Endothelial cell of umbilical vein (primary cell): ENCODE measurements at regions not wholly inside any gene's neighbourhood (a gene's known extent, or its start where the extent isn't known, plus 50 kb on each side); places are given as distances from the start of the nearest gene placed in this dataset.

Experiments
- BruUV-seq: library from RNA; stranded (reverse); fragments of 400-500 nt; replicated peaks from 2 replicates; lab custom pipeline; 2021; lab: Mats Ljungman, UMichigan
- CTCF ChIA-PET: fragments of 300-600, 350-600 bp; sonication (Branson Sonifier 250); formaldehyde crosslinking; loops from one replicate; lab custom pipeline; 2021; ENCODE audit warnings: antibody characterized with exemption, inconsistent platforms; lab: Charles Lee
- POLR2A ChIA-PET: fragments of 300-600, 350-600 bp; sonication (Branson Sonifier 250); formaldehyde crosslinking; loops from one replicate; lab custom pipeline; 2021; ENCODE audit warnings: antibody characterized with exemption, inconsistent platforms; lab: Charles Lee
- DNase-seq: peaks from one replicate; pipeline ENCODE4 v3.0.0-alpha.2; 2011; ENCODE audit warnings: low read depth, low spot score
- FAIRE-seq: peaks from 2 replicates; lab custom pipeline; 2011; peaks lifted over from hg19 to GRCh38; lab: Jason Lieb, UNC
- H2AFZ ChIP-seq: 2 replicates; pipeline ENCODE4 v1.6.0; 2012; ENCODE audit warnings: low read depth, low read length, control low read depth, inconsistent platforms
- H3K27ac ChIP-seq: 2 replicates; pipeline ENCODE4 v1.5.1; 2011; ENCODE audit warnings: low read depth, mild to moderate bottlenecking, control low read depth, low read length, moderate library complexity; ENCODE audit not compliant: insufficient read depth
- H3K27me3 ChIP-seq, 2 experiments: 2 replicates each; pipeline versions ENCODE4 v1.6.0 to v1.6.1; 2011; ENCODE audit warnings: low read length in 2 of 2, mixed read lengths in 1 of 2; ENCODE audit not compliant: control insufficient read depth in 2 of 2, insufficient read depth in 2 of 2
- H3K36me3 ChIP-seq, 2 experiments: 2 replicates in 1 of 2; 3 replicates in 1 of 2; pipeline ENCODE4 v1.5.1; 2011; ENCODE audit warnings: low read length in 2 of 2, mild to moderate bottlenecking in 1 of 2, moderate library complexity in 1 of 2; ENCODE audit not compliant: control insufficient read depth in 2 of 2, insufficient read depth in 2 of 2; ENCODE audit errors: extremely low read depth in 1 of 2
- H3K4me1 ChIP-seq: 3 replicates; pipeline ENCODE4 v1.5.1; 2011; ENCODE audit warnings: mild to moderate bottlenecking, low read length; ENCODE audit not compliant: control insufficient read depth, insufficient read depth; ENCODE audit errors: extremely low read depth
- H3K4me2 ChIP-seq: 2 replicates; pipeline ENCODE4 v1.6.1; 2011; ENCODE audit warnings: low read length, control low read depth, mixed read lengths; ENCODE audit not compliant: insufficient read depth
- H3K4me3 ChIP-seq, 3 experiments: fragments of 200-600 bp in 1 of 3; sonication (generic), shearing (Covaris generic) in 1 of 3; replicated peaks in 1 of 3; 2 replicates each; pipeline ENCODE4 v1.5.1; 2011 to 2016; ENCODE audit warnings: control low read depth in 3 of 3, low read length in 3 of 3, mild to moderate bottlenecking in 2 of 3, inconsistent platforms in 1 of 3, low read depth in 1 of 3, moderate library complexity in 1 of 3; ENCODE audit not compliant: insufficient read depth in 1 of 3
- H3K79me2 ChIP-seq: 2 replicates; pipeline ENCODE4 v1.6.0; 2012; ENCODE audit warnings: low read length, inconsistent platforms; ENCODE audit not compliant: control insufficient read depth, insufficient read depth
- H3K9ac ChIP-seq: replicated peaks from 2 replicates; pipeline ENCODE3; 2011; ENCODE audit warnings: low read length, control low read depth; ENCODE audit not compliant: insufficient read depth; ENCODE audit errors: extremely low read depth
- H3K9me1 ChIP-seq: replicated peaks from 3 replicates; pipeline ENCODE4 v1.6.0; 2011; ENCODE audit warnings: mild to moderate bottlenecking, low read length; ENCODE audit not compliant: control insufficient read depth, insufficient read depth; ENCODE audit errors: extremely low read depth
- H3K9me3 ChIP-seq: replicated peaks from 2 replicates; pipeline ENCODE4 v1.5.1; 2012; ENCODE audit warnings: low read length, inconsistent platforms; ENCODE audit not compliant: control insufficient read depth, insufficient read depth
- H4K20me1 ChIP-seq: replicated peaks from 2 replicates; pipeline ENCODE3; 2011; ENCODE audit warnings: mild to moderate bottlenecking, low read length; ENCODE audit not compliant: control insufficient read depth, insufficient read depth; ENCODE audit errors: extremely low read depth
- EZH2 ChIP-seq: IDR thresholded peaks from 2 replicates; pipeline ENCODE4 v1.6.1; 2012; ENCODE audit warnings: borderline replicate concordance, low read depth, mild to moderate bottlenecking, moderate library complexity, low read length, inconsistent platforms; ENCODE audit not compliant: severe bottlenecking
- FOS ChIP-seq: IDR thresholded peaks from 2 replicates; pipeline ENCODE4 v1.6.1; 2011; ENCODE audit warnings: mild to moderate bottlenecking, low read length, moderate library complexity, borderline replicate concordance; ENCODE audit not compliant: insufficient read depth
- GATA2 ChIP-seq: IDR thresholded peaks from 2 replicates; pipeline ENCODE4 v1.7.0; 2011; ENCODE audit warnings: low read depth, mild to moderate bottlenecking, moderate library complexity, mixed read lengths, low read length; ENCODE audit not compliant: insufficient read length, insufficient read depth
- JUN ChIP-seq: IDR thresholded peaks from 2 replicates; pipeline ENCODE4 v1.6.1; 2011; ENCODE audit warnings: borderline replicate concordance, low read depth; ENCODE audit not compliant: insufficient read length, insufficient read depth
- MYC ChIP-seq: IDR thresholded peaks from one replicate; pipeline ENCODE4 v1.6.1; 2011; ENCODE audit warnings: mild to moderate bottlenecking, low read depth, low read length
- POLR2A ChIP-seq: IDR thresholded peaks from 2 replicates; pipeline ENCODE4 v1.6.1; 2012; ENCODE audit warnings: low read depth, mild to moderate bottlenecking, control low read depth, low read length
- POLR2AphosphoS5 ChIP-seq: IDR thresholded peaks from 2 replicates; pipeline ENCODE4 v1.6.1; 2012; ENCODE audit warnings: low read depth, mild to moderate bottlenecking, control low read depth, low read length, moderate library complexity; ENCODE audit not compliant: insufficient read depth
- dilution Hi-C: fragments of 300-500 bp; cut with MboI; formaldehyde crosslinking; loops from one replicate; pipeline ENCODE4 v1.15.0; 2019; ENCODE audit warnings: low sequenced_read_pairs; ENCODE audit not compliant: extremely low pct_ligation_motif_present
- intact Hi-C: fragments of 100-400 bp; cut with micrococcal nuclease; formaldehyde crosslinking; loops from one replicate; pipeline ENCODE4 v1.10.0; 2022
- TF ChIP-seq, protein P1 (sequence below): IDR thresholded peaks from 2 replicates; pipeline ENCODE4 v1.6.1; 2011; ENCODE audit not compliant: insufficient read depth, insufficient read length
- TF ChIP-seq, protein P2 (sequence below), 2 donors: IDR thresholded peaks; 1 replicate in 1 of 2; 2 replicates in 1 of 2; pipeline ENCODE4 v1.5.1; 2011; ENCODE audit warnings: low read length in 2 of 2, mild to moderate bottlenecking in 2 of 2, moderate library complexity in 2 of 2, control low read depth in 1 of 2, inconsistent platforms in 1 of 2, low read depth in 1 of 2; ENCODE audit not compliant: insufficient read depth in 1 of 2; ENCODE audit errors: extremely low read depth in 1 of 2

DNA sequence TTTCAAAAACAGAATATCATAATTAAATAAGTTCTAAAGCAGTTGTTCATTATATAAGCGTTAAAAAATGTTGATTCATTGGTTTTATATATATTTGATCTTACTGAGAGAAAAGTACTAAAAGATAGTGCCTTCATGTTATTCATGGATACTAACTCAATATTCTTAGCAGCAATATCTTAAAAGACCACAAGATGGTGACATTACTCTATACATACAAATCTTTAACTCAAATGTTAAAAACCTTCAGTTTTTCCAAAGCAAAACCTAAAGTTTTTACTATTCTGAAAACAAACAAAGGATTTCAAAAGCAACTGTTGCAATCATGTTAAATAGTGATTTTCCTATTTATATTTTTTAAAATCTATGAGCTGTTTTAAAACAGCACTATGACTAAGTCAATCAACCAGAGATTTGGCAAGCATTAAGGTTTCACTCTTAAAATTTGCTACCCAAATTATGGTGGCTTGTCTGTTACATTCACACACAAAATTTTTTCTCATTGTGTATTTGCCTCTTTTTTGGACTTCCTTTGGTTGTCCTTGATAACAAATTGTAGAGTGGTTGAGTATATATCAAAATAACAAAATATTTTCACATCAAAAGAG, 50.1 kb upstream of the RERGL start:
- POLR2A ChIA-PET: no interaction called here

More for the DNA sequence above, 50.1 kb upstream of the RERGL start:
- Histone ChIP-seq H3K4me3 (no peak overlapping the region), H3K9me3 (no peaks in the 10 kb centered on the region), H3K79me2 (no peaks in the 10 kb centered on the region), H3K36me3 (no peaks in the 10 kb centered on the region), H3K4me1 (no peaks in the 10 kb centered on the region), H4K20me1 (no peaks in the 10 kb centered on the region), H3K27me3 (no peaks in the 10 kb centered on the region), H2AFZ (no peak overlapping the region), H3K9ac (no peak overlapping the region), H3K9me1 (no peaks in the 10 kb centered on the region), H3K4me2 (no peak overlapping the region), H3K27ac (no peak overlapping the region)
- BruUV-seq: no TSS peak
- intact Hi-C loops (loop anchor here (2.0 kb wide), 1 partner anchor 181 kb away; no protein-coding TSS in a partner anchor), dilution Hi-C loops (no loop called here)
- TF ChIP-seq MYC (no peak), JUN (no peak), POLR2AphosphoS5 (no peak), FOS (no peak), POLR2A (no peak), GATA2 (no peak), EZH2 (no peak)
- TF ChIP-seq, protein P1, sequence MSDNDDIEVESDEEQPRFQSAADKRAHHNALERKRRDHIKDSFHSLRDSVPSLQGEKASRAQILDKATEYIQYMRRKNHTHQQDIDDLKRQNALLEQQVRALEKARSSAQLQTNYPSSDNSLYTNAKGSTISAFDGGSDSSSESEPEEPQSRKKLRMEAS: no peak
- TF ChIP-seq, protein P2, sequence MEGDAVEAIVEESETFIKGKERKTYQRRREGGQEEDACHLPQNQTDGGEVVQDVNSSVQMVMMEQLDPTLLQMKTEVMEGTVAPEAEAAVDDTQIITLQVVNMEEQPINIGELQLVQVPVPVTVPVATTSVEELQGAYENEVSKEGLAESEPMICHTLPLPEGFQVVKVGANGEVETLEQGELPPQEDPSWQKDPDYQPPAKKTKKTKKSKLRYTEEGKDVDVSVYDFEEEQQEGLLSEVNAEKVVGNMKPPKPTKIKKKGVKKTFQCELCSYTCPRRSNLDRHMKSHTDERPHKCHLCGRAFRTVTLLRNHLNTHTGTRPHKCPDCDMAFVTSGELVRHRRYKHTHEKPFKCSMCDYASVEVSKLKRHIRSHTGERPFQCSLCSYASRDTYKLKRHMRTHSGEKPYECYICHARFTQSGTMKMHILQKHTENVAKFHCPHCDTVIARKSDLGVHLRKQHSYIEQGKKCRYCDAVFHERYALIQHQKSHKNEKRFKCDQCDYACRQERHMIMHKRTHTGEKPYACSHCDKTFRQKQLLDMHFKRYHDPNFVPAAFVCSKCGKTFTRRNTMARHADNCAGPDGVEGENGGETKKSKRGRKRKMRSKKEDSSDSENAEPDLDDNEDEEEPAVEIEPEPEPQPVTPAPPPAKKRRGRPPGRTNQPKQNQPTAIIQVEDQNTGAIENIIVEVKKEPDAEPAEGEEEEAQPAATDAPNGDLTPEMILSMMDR (IDR thresholded peaks at IDR 0.05; ENCODE audit: extremely low read depth in 1 of 2, insufficient read depth in 1 of 2, low read depth in 1 of 2, low read length in 2 of 2): no peak
- CTCF ChIA-PET: interaction anchor here (1.1 to 2.0 kb wide), 2 partner anchors 110 to 180 kb away, joined by 3 to 11 read pairs; no protein-coding TSS in a partner anchor
- FAIRE-seq (no peak), DNase-seq (peak; percentile 20)
